Activated naive CD8-positive, alpha-beta T cell treated with anti-CD3 and anti-CD28 coated beads, Interleukin-2, amount 50 U/mL, for 24 hours (primary cell): ENCODE measurements at regions not wholly inside any gene's neighbourhood (a gene's known extent, or its start where the extent isn't known, plus 50 kb on each side); places are given as distances from the start of the nearest gene placed in this dataset.

Source experiments
- ATAC-seq: fragments of 150-1000 bp; cut with Tn5 transposase; one replicate; pipeline ENCODE4 v1.10.0; 2021
- DNase-seq: peaks from one replicate; pipeline ENCODE4 v3.0.0; 2021
- H3K27ac Mint-ChIP-seq: one replicate; pipeline ENCODE4 v1.8.0; 2021; ENCODE audit warnings: mild to moderate bottlenecking, mixed read lengths
- H3K27me3 Mint-ChIP-seq: one replicate; pipeline ENCODE4 v1.8.0; 2021; ENCODE audit warnings: mixed read lengths
- H3K36me3 Mint-ChIP-seq: one replicate; pipeline ENCODE4 v1.8.0; 2021; ENCODE audit warnings: low read depth, mixed read lengths
- H3K4me1 Mint-ChIP-seq: one replicate; pipeline ENCODE4 v1.8.0; 2021; ENCODE audit warnings: mixed read lengths
- H3K4me3 Mint-ChIP-seq: one replicate; pipeline ENCODE4 v1.8.0; 2021; ENCODE audit warnings: mild to moderate bottlenecking, moderate library complexity, mixed read lengths
- H3K9me3 Mint-ChIP-seq: one replicate; pipeline ENCODE4 v1.8.0; 2021; ENCODE audit warnings: mixed read lengths

- ATAC-seq (no peak), DNase-seq (no peak)
- Mint-ChIP-seq H3K27me3 (no peaks in the 10 kb centered on the region), H3K36me3 (no peaks in the 10 kb centered on the region), H3K27ac (no peak overlapping the region), H3K9me3 (no peaks in the 10 kb centered on the region), H3K4me1 (no peaks in the 10 kb centered on the region), H3K4me3 (no peak overlapping the region)
These were observed 391.2 kb downstream of the SLITRK2 start for GRCh38 chrX:146208821-146209220.

GRCh38 chrX:146224442-146224841 is 406.8 kb downstream of the SLITRK2 start:
- Mint-ChIP-seq H3K36me3 (no peaks in the 10 kb centered on the region), H3K9me3 (peaks cover 5% of the 10 kb centered on the region), H3K27me3 (no peaks in the 10 kb centered on the region), H3K4me3 (no peak overlapping the region), H3K27ac (no peak overlapping the region), H3K4me1 (no peaks in the 10 kb centered on the region)
- DNase-seq (no peak), ATAC-seq (no peak)

GRCh38 chrX:146238173-146238572 is 420.5 kb downstream of the SLITRK2 start:
- Mint-ChIP-seq H3K36me3 (no peaks in the 10 kb centered on the region), H3K9me3 (peaks cover 3% of the 10 kb centered on the region), H3K4me1 (no peaks in the 10 kb centered on the region), H3K27me3 (no peaks in the 10 kb centered on the region), H3K4me3 (no peak overlapping the region), H3K27ac (no peak overlapping the region)
- ATAC-seq (no peak), DNase-seq (no peak)

- Mint-ChIP-seq H3K9me3 (peaks cover 3% of the 10 kb centered on the region), H3K36me3 (no peaks in the 10 kb centered on the region), H3K27ac (no peak overlapping the region), H3K4me3 (no peak overlapping the region), H3K4me1 (no peaks in the 10 kb centered on the region), H3K27me3 (no peaks in the 10 kb centered on the region)
- no peak for DNase-seq
- no peak for ATAC-seq
These were observed 424.3 kb downstream of the SLITRK2 start for GRCh38 chrX:146241902-146242301.

- ATAC-seq = no peak
- Mint-ChIP-seq H3K4me3 (no peak overlapping the region), H3K36me3 (no peaks in the 10 kb centered on the region), H3K27me3 (no peaks in the 10 kb centered on the region), H3K9me3 (peaks cover 3% of the 10 kb centered on the region), H3K27ac (no peak overlapping the region), H3K4me1 (no peaks in the 10 kb centered on the region)
- DNase-seq = no peak
These were observed 425.4 kb downstream of the SLITRK2 start for GRCh38 chrX:146243041-146243440.

- Mint-ChIP-seq H3K27ac (no peak overlapping the region), H3K27me3 (no peaks in the 10 kb centered on the region), H3K4me1 (no peaks in the 10 kb centered on the region), H3K4me3 (no peak overlapping the region), H3K36me3 (no peaks in the 10 kb centered on the region), H3K9me3 (no peaks in the 10 kb centered on the region)
- ATAC-seq (no peak), DNase-seq (no peak)
These were observed 441.6 kb downstream of the SLITRK2 start for GRCh38 chrX:146259207-146259606.

GRCh38 chrX:146264763-146265375 is 447.2 kb downstream of the SLITRK2 start:
- no peaks in the 10 kb centered on the region for H3K27me3 Mint-ChIP-seq
- no peaks in the 10 kb centered on the region for H3K36me3 Mint-ChIP-seq
- DNase-seq = no peak
- H3K9me3 Mint-ChIP-seq = no peaks in the 10 kb centered on the region
- no peaks in the 10 kb centered on the region for H3K4me1 Mint-ChIP-seq
- no peak overlapping the region for H3K27ac Mint-ChIP-seq
- no peak overlapping the region for H3K4me3 Mint-ChIP-seq
- no peak for ATAC-seq

GRCh38 chrX:146278381-146278780 is 460.8 kb downstream of the SLITRK2 start:
- no peak overlapping the region for H3K27ac Mint-ChIP-seq
- no peak overlapping the region for H3K4me3 Mint-ChIP-seq
- peak; percentile 1 for DNase-seq
- ATAC-seq = no peak
- H3K9me3 Mint-ChIP-seq = no peaks in the 10 kb centered on the region
- H3K4me1 Mint-ChIP-seq = no peaks in the 10 kb centered on the region
- no peaks in the 10 kb centered on the region for H3K27me3 Mint-ChIP-seq
- H3K36me3 Mint-ChIP-seq = no peaks in the 10 kb centered on the region
